Left renal pelvis (tissue), 4 donors: ENCODE measurements at regions not wholly inside any gene's neighbourhood (a gene's known extent, or its start where the extent isn't known, plus 50 kb on each side); places are given as distances from the start of the nearest gene placed in this dataset.
"Not testable (repeated sequence)": the region's sequence is repeated elsewhere in the genome, so short reads cannot be mapped to it uniquely, and the experiment has no call there.

Experiments used
- DNase-seq, 4 donors: peaks; one replicate each; pipeline ENCODE4 v3.0.0-alpha.2; 2013; ENCODE audit warnings: low read depth in 4 of 4, low spot score in 3 of 4

GRCh38 chr6:51049288-51049982 lies 230.8 kb downstream of the TFAP2B start:
- no peak for DNase-seq

GRCh38 chr6:51049983-51050877 lies 231.6 kb downstream of the TFAP2B start:
- DNase-seq = no peak

GRCh38 chr6:51052716-51053115 lies 234.0 kb downstream of the TFAP2B start:
- not testable (repeated sequence) for DNase-seq

GRCh38 chr6:51055316-51055715 lies 236.6 kb downstream of the TFAP2B start:
- DNase-seq = not testable (repeated sequence)

GRCh38 chr6:51057296-51057695 lies 238.6 kb downstream of the TFAP2B start:
- DNase-seq = no peak

- DNase-seq = no peak
These were observed 241.6 kb downstream of the TFAP2B start for GRCh38 chr6:51060262-51060762.

GRCh38 chr6:51062166-51062722 lies 243.6 kb downstream of the TFAP2B start:
- no peak for DNase-seq

GRCh38 chr6:51077821-51078518 lies 259.3 kb downstream of the TFAP2B start:
- no peak for DNase-seq

- no peak for DNase-seq
These were observed 271.7 kb downstream of the TFAP2B start for GRCh38 chr6:51090343-51090742.

GRCh38 chr6:51093871-51094270 lies 275.2 kb downstream of the TFAP2B start:
- no peak for DNase-seq

- DNase-seq = no peak
These were observed 275.6 kb downstream of the TFAP2B start for GRCh38 chr6:51094271-51094670.

- no peak for DNase-seq
These were observed 279.6 kb downstream of the TFAP2B start for GRCh38 chr6:51098246-51098645.

- DNase-seq = no peak
These were observed 280.1 kb downstream of the TFAP2B start for GRCh38 chr6:51098791-51099190.

- DNase-seq = no peak
These were observed 280.5 kb downstream of the TFAP2B start for GRCh38 chr6:51099201-51099600.

- no peak for DNase-seq
These were observed 286.7 kb downstream of the TFAP2B start for GRCh38 chr6:51105357-51105756.

- no peak for DNase-seq
These were observed 289.1 kb downstream of the TFAP2B start for GRCh38 chr6:51107769-51108203.

- no peak for DNase-seq
These were observed 290.0 kb downstream of the TFAP2B start for GRCh38 chr6:51108563-51109234.

- DNase-seq = no peak
These were observed 294.1 kb downstream of the TFAP2B start for GRCh38 chr6:51112731-51113130.

GRCh38 chr6:51116723-51117122 lies 298.1 kb downstream of the TFAP2B start:
- no peak for DNase-seq

GRCh38 chr6:51118792-51119191 lies 300.1 kb downstream of the TFAP2B start:
- DNase-seq = no peak
